ENCODE measurements at regions not wholly inside any gene's neighbourhood (a gene's known extent, or its start where the extent isn't known, plus 50 kb on each side); places are given as distances from the start of the nearest gene placed in this dataset.

DNA sequence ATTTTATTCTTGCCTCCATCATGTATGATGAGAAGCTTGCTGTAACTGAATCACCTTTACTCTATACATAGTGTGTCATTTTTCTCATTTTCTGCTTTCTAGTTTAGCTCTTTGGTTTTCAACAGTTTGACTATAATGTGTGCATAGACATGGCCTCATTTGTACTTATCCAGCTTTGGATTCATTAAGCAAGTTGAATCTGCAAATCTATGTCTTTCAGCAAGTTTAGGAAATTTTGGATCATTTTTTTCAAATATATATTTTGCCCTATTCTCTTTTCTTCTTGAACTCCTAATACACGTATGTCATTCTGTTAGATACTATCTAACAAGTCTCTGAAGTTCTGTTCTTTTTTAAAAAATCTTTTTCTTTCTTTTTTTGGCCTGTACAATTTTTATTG lies 57.8 kb downstream of the PRLHR start:
- no peak for DNase-seq

DNA sequence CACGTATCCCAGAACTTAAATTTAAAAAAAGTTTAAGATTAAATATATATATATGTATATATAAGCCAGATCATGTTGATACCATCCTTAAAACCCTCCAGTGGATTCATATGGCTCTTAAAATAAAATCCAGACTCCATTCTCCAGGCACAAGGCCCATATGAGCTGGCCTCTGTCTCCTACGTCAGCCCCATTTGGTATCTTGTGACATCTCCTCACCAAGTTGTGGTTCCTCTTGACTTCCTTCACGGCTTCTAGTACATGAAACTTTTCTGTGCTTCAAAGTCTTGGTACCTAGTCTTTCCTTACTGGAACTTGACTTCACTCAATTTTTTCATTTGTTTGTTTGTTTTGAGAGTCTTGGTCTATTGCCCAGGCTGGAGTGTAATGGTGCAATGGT lies 61.3 kb downstream of the PRLHR start:
- no peak for DNase-seq

DNA sequence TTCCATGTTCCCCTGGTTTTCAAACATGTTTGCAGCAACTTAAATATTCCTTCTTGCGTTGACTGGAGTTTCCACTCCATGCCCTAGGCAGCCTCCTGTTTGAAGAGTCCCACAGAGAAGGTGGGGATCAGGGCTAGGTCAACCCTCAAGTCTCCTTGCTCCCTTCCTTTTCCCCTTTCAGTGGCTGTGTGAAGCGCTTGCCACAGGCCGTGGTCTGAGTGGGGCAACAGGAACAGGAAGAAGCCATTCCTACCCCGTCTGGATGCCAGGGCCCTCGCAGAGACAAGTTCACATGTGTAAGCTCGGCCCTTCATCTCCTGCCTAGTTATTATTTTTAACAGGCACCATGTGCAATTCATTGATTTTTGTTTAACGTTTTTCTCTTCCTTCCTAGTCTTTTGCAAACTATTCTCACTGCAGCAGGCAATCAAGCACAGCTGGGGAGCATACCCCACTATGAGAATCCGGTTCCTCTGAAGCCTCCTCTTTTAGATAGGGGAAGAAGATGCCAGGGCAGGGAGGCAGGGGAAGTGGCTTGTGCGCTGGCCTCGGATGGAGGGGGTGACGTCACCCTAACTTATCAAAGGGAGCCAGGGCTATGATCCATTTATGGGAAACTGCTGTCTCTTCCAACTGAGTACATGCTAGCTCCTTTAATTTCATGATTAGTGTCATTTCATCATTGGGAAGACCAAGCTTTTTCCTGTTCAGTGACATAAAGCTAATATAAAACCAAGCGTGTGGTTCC lies 64.2 kb downstream of the PRLHR start:
- peak; percentile 43 for DNase-seq

DNA sequence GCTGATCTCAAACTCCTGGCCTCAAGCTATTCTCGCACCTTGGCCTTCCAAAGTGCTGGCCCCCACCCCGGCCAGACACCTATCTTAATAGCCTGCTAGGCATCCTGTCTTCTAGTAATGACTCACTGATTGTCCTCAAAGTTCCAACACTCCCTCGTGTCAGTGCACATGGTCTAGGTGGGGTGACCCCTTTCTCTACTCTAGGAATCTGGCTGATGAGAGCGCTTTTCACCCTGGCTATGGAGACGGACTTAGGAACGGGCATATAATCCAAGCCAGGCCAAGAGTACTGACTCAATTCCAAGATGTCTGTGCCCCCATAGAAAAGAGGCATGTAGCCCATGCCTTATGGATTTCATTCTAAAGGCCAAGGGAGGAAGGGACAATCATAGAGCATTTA lies 67.0 kb downstream of the PRLHR start:
- DNase-seq: peak; percentile 28

- DNase-seq: no peak
Measured at GRCh38 chr10:118523775-118524174, 71.7 kb downstream of the PRLHR start.

GRCh38 chr10:118522791-118523498 lies 72.5 kb downstream of the PRLHR start:
- no peak for DNase-seq

GRCh38 chr10:118521415-118522117 lies 73.9 kb downstream of the PRLHR start:
- no peak for DNase-seq

DNA sequence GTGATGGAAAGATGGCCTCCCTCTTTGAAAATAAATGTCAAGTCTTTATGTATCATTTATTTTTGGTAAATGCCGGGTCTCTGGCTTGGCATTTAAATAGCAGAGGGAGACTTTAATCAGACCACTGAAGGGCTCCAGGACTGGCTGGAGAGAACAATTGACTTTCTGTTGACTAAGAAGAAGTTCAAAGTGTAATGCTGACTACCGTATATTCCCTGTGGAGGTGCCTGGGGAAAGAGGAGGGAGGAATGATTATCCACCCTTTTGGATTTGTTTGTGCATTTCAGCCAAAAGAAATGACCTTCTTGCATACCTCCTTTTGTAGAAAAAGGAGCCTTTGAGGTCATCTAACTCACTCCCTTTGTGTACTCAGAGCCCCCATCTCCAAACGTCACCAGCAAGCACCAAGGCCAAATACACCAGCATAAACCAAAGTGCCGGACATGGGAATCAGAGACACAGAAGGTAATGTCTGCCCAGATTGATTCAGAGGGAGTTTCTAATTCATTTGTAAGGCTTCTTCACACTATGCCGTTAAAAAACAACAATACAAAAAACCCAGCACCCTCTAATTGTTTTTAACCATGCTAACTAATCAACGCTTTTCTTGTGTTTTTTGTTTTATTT lies 75.2 kb downstream of the PRLHR start:
- no peak for DNase-seq

DNA sequence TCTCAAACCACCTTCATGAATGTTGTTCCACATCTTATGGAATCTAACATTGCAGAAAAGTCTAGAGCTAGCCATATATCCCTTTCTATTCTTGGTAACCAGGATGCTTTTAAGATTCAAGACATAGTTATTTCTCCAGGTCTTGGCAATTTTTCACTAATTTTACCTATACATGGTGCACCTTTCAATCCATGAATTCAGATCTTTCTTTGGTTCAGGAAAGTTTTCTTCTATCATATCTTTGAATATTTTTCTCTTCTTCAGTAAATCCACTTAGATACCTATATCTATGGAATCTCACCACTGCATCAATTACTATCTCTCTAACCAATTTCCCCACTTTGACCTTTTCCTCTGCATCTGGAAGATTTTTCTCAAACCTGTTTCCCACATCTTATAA lies 77.4 kb downstream of the PRLHR start:
- no peak for DNase-seq

- DNase-seq: no peak
Measured at GRCh38 chr10:118516716-118517115, 78.7 kb downstream of the PRLHR start.

- DNase-seq: no peak
Measured at GRCh38 chr10:118513174-118513573, 82.3 kb downstream of the PRLHR start.

- no peak for DNase-seq
Measured at GRCh38 chr10:118511711-118512110, 83.7 kb downstream of the PRLHR start.

- DNase-seq: no peak
Measured at GRCh38 chr10:118508863-118509262, 86.6 kb downstream of the PRLHR start.

DNA sequence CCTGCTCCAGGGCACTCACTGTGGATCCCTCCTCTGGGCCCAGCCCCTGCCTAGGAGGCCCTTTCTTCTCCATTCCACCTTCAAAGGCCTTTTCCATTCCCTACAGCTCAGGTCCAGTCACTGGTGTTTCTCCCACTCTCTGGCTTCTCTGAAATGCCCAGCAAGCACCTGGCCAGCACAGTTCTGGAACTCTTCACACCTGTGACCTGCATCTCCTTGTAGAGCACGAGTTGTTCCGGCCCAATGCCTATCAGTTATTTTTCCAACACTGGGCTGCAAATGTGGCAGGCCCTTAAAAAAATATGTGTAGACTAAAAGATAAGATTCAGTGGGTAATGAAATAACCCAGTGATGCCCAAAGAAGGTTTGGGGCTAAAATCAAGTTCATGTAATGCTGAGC lies 87.1 kb downstream of the PRLHR start:
- no peak for DNase-seq

- no peak for DNase-seq
Measured at GRCh38 chr10:118506671-118507590, 88.5 kb downstream of the PRLHR start.

DNA sequence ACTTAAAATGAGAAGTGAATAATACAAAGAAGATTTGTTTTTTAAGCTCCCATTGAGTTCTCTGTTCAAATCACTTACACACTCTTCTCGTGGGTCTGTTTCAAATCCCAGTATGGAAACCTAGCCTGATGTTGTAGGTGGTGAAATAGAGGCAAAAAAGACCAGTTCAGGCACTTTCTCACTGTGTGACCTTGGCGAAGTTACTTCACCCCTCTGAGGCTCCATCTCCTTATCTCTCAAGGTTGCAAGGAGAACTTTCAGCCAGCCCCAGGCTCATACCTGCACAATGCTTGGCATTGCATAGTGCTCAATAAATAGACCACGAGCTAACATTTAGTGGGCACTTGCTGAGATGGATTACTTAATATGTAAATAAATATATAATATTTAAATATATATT lies 90.1 kb downstream of the PRLHR start:
- no peak for DNase-seq

- DNase-seq: peak; percentile 76
Measured at GRCh38 chr10:118504467-118505205, 90.8 kb downstream of the PRLHR start.

DNA sequence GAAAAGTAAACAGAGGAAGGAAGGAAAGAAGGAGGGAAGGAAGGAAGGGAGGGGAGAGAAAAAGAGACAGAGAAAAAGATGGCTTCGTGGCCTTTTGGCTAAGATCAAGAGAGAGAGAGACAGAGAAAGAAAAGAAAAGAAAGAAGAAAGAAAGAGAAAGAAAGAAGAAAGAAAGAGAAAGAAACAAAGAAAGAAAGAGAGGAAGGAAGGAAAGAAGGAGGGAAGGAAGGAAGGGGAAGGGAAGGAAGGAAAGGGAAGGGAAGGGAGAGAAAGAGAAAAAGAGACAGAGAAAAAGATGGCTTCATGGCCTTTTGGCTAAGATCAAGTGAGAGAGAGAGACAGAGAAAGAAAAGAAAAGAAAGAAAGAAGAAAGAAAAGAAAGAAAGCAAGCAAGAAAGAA lies 91.4 kb downstream of the PRLHR start:
- DNase-seq: no peak

GRCh38 chr10:118503192-118503591 lies 92.3 kb downstream of the PRLHR start:
- no peak for DNase-seq

GRCh38 chr10:118501637-118502440 lies 93.6 kb downstream of the PRLHR start:
- DNase-seq: peak; percentile 78

DNA sequence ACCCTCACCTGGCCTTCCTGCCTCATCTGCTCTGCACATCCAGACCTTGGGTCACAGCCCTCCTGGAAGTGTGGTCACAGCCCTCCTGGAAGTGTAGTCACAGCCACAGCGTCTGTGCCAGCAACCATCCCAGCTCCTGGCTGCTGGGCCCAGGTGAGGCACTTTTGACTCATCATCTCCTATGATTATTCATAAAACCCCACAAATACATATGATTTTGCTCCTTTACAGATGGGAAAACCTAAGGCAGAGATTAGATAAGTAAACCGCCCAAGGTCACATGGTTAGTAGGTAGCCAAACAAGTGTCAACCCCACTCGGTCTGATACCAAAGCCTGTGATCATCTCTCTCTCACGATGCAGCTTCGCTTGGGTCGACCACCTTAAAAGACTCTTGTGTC lies 94.3 kb downstream of the PRLHR start:
- DNase-seq: no peak
